ENCODE measurements at regions not wholly inside any gene's neighbourhood (a gene's known extent, or its start where the extent isn't known, plus 50 kb on each side); places are given as distances from the start of the nearest gene placed in this dataset.

GRCh38 chr7:119756687-119757086 is 516.3 kb upstream of the KCND2 start:
- Histone ChIP-seq H3K27ac (ENCODE audit: poor library complexity, severe bottlenecking) (no peak overlapping the region), H3K4me3 (ENCODE audit: severe bottlenecking) (no peak overlapping the region), H3K36me3 (ENCODE audit: low read depth) (no peaks in the 10 kb centered on the region), H3K9me3 (ENCODE audit: severe bottlenecking) (no peaks in the 10 kb centered on the region), H3K4me1 (ENCODE audit: insufficient read depth, poor library complexity, severe bottlenecking) (no peaks in the 10 kb centered on the region), H3K27me3 (ENCODE audit: insufficient read depth, poor library complexity, severe bottlenecking) (no peaks in the 10 kb centered on the region)
- DNase-seq (ENCODE audit: low spot score), result no peak
- ATAC-seq (ENCODE audit: low read depth), result no peak
- TF ChIP-seq, protein P1, sequence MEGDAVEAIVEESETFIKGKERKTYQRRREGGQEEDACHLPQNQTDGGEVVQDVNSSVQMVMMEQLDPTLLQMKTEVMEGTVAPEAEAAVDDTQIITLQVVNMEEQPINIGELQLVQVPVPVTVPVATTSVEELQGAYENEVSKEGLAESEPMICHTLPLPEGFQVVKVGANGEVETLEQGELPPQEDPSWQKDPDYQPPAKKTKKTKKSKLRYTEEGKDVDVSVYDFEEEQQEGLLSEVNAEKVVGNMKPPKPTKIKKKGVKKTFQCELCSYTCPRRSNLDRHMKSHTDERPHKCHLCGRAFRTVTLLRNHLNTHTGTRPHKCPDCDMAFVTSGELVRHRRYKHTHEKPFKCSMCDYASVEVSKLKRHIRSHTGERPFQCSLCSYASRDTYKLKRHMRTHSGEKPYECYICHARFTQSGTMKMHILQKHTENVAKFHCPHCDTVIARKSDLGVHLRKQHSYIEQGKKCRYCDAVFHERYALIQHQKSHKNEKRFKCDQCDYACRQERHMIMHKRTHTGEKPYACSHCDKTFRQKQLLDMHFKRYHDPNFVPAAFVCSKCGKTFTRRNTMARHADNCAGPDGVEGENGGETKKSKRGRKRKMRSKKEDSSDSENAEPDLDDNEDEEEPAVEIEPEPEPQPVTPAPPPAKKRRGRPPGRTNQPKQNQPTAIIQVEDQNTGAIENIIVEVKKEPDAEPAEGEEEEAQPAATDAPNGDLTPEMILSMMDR (IDR thresholded peaks at IDR 0.05; ENCODE audit: poor library complexity, severe bottlenecking), result no peak

- no peaks in the 10 kb centered on the region for H3K9me3 ChIP-seq (ENCODE audit: severe bottlenecking)
- DNase-seq (ENCODE audit: low spot score), result no peak
- no peaks in the 10 kb centered on the region for H3K4me1 ChIP-seq (ENCODE audit: insufficient read depth, poor library complexity, severe bottlenecking)
- H3K27me3 ChIP-seq (ENCODE audit: insufficient read depth, poor library complexity, severe bottlenecking), result no peaks in the 10 kb centered on the region
- no peaks in the 10 kb centered on the region for H3K36me3 ChIP-seq (ENCODE audit: low read depth)
- no peak overlapping the region for H3K4me3 ChIP-seq (ENCODE audit: severe bottlenecking)
- no peak overlapping the region for H3K27ac ChIP-seq (ENCODE audit: poor library complexity, severe bottlenecking)
- TF ChIP-seq, protein P1 (IDR thresholded peaks at IDR 0.05; ENCODE audit: poor library complexity, severe bottlenecking), result no peak
- ATAC-seq (ENCODE audit: low read depth), result no peak
Measured at GRCh38 chr7:119758254-119758653, 514.7 kb upstream of the KCND2 start.

- ATAC-seq (ENCODE audit: low read depth), result no peak
- no peaks in the 10 kb centered on the region for H3K9me3 ChIP-seq (ENCODE audit: severe bottlenecking)
- H3K27me3 ChIP-seq (ENCODE audit: insufficient read depth, poor library complexity, severe bottlenecking), result no peaks in the 10 kb centered on the region
- H3K27ac ChIP-seq (ENCODE audit: poor library complexity, severe bottlenecking), result no peak overlapping the region
- DNase-seq (ENCODE audit: low spot score), result no peak
- no peaks in the 10 kb centered on the region for H3K4me1 ChIP-seq (ENCODE audit: insufficient read depth, poor library complexity, severe bottlenecking)
- TF ChIP-seq, protein P1 (IDR thresholded peaks at IDR 0.05; ENCODE audit: poor library complexity, severe bottlenecking), result no peak
- H3K4me3 ChIP-seq (ENCODE audit: severe bottlenecking), result no peak overlapping the region
- H3K36me3 ChIP-seq (ENCODE audit: low read depth), result no peaks in the 10 kb centered on the region
Measured at GRCh38 chr7:119761776-119762175, 511.2 kb upstream of the KCND2 start.

- no peak overlapping the region for H3K27ac ChIP-seq (ENCODE audit: poor library complexity, severe bottlenecking)
- H3K4me1 ChIP-seq (ENCODE audit: insufficient read depth, poor library complexity, severe bottlenecking), result no peaks in the 10 kb centered on the region
- H3K4me3 ChIP-seq (ENCODE audit: severe bottlenecking), result no peak overlapping the region
- DNase-seq (ENCODE audit: low spot score), result no peak
- H3K9me3 ChIP-seq (ENCODE audit: severe bottlenecking), result no peaks in the 10 kb centered on the region
- TF ChIP-seq, protein P1 (IDR thresholded peaks at IDR 0.05; ENCODE audit: poor library complexity, severe bottlenecking), result no peak
- no peaks in the 10 kb centered on the region for H3K36me3 ChIP-seq (ENCODE audit: low read depth)
- no peak for ATAC-seq (ENCODE audit: low read depth)
- no peaks in the 10 kb centered on the region for H3K27me3 ChIP-seq (ENCODE audit: insufficient read depth, poor library complexity, severe bottlenecking)
Measured at GRCh38 chr7:119782286-119782685, 490.7 kb upstream of the KCND2 start.

DNA sequence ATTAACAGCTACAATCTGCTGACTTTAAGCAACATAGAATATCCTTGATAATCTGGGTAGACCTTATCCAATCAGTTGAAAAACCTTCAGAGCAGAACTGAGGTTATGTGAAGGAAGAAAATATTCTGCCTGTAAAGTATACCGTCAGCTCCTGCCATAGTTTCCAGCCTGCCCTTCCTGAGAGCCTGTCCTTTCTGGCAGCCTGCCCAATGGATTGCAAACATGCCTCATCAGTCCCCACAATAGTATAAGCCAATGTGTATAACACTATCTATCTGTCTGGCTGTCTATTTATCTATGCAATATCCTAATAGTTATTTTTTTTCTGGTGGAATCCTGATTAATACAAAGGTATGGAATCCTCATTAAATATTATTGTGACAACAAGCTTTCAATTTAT is 489.2 kb upstream of the KCND2 start:
- Histone ChIP-seq H3K9me3 (ENCODE audit: severe bottlenecking) (no peaks in the 10 kb centered on the region), H3K27ac (ENCODE audit: poor library complexity, severe bottlenecking) (no peak overlapping the region), H3K4me3 (ENCODE audit: severe bottlenecking) (no peak overlapping the region), H3K4me1 (ENCODE audit: insufficient read depth, poor library complexity, severe bottlenecking) (no peaks in the 10 kb centered on the region), H3K27me3 (ENCODE audit: insufficient read depth, poor library complexity, severe bottlenecking) (no peaks in the 10 kb centered on the region), H3K36me3 (ENCODE audit: low read depth) (no peaks in the 10 kb centered on the region)
- DNase-seq (ENCODE audit: low spot score) (peak; percentile 42), ATAC-seq (ENCODE audit: low read depth) (peak; percentile 58; the same call in 1 of the 3 replicates)
- TF ChIP-seq, protein P1 (IDR thresholded peaks at IDR 0.05; ENCODE audit: poor library complexity, severe bottlenecking), result no peak

All from RWPE2 (cell line).